ENCODE measurements at regions not wholly inside any gene's neighbourhood (a gene's known extent, or its start where the extent isn't known, plus 50 kb on each side); places are given as distances from the start of the nearest gene placed in this dataset.
A peak's percentile ranks its signal among the peaks of the same experiment; 100 is the strongest.
"Not testable (repeated sequence)": the region's sequence is repeated elsewhere in the genome, so short reads cannot be mapped to it uniquely, and the experiment has no call there.

DNA sequence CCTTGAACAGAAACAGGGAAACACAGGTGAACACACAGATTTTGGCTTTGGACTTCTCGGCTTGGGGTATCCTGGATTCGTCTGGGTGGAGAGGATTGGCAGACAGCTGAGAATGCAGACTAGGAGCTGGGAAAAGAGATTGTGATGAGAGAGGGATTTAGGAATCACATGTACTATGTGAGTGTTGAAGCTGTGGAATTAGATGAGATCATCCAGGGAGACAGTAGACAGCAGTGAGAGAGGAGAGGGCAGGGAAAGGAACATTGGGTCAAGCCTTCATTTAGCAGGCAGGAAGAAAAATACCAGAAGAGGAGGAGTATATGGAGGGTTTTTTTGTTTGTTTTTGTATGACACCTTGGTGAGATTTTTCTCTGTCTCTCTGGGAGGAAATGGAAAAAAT is 262.1 kb upstream of the TBL1XR1 start:
- intact Hi-C loops (cut with DNase I) = no loop called here
- 69 to 80% (median 79%) methylated on average over 2 of the region's 2 CpGs for WGBS, 4 donors
- peak overlapping the region in 1 of 5 donors; percentile 33 for H3K27ac ChIP-seq

DNA sequence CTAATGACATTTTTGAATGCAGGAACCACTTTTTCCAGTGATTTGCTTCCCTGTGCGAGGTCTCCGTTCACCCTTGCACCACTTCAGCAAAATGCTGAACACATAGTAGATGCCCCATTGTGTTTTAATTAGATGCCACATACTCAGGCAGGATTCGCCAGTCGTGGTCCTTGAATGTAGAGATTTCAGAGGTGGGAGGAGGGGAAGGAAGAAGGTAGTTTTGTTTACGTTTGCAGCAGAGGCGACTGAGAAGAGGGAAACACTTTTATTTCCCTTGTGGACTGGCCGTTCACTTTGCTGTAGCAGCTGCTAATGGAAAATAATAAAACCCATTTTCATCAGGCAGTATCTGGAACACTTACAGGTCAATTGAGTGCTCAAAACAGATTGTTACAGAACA is 262.8 kb upstream of the TBL1XR1 start:
- Histone ChIP-seq H3K27me3 (no peaks in the 10 kb centered on the region), H3K36me3 (replicated peaks in 1 of 2) (no peaks in the 10 kb centered on the region), H3K4me3 (no peak overlapping the region), H3K9me3 (replicated peaks in 1 of 3) (no peaks in the 10 kb centered on the region), H3K4me1 (replicated peaks in 1 of 2) (peaks cover 0 to 28% of the 10 kb centered on the region in 2 donors), H3K27ac (no peak overlapping the region)
- DNase-seq = no peak
- intact Hi-C loops (cut with DNase I) = no loop called here
- 51 to 60% (median 51%) methylated on average over 7 of the region's 7 CpGs for WGBS, 4 donors
- no peak for TF ChIP-seq POLR2A (IDR thresholded peaks at IDR 0.05)
- TF ChIP-seq, protein P1, sequence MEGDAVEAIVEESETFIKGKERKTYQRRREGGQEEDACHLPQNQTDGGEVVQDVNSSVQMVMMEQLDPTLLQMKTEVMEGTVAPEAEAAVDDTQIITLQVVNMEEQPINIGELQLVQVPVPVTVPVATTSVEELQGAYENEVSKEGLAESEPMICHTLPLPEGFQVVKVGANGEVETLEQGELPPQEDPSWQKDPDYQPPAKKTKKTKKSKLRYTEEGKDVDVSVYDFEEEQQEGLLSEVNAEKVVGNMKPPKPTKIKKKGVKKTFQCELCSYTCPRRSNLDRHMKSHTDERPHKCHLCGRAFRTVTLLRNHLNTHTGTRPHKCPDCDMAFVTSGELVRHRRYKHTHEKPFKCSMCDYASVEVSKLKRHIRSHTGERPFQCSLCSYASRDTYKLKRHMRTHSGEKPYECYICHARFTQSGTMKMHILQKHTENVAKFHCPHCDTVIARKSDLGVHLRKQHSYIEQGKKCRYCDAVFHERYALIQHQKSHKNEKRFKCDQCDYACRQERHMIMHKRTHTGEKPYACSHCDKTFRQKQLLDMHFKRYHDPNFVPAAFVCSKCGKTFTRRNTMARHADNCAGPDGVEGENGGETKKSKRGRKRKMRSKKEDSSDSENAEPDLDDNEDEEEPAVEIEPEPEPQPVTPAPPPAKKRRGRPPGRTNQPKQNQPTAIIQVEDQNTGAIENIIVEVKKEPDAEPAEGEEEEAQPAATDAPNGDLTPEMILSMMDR (IDR thresholded peaks at IDR 0.05) = no peak

More for the DNA sequence above, 262.1 kb upstream of the TBL1XR1 start:
- H3K36me3 ChIP-seq (replicated peaks in 1 of 2) = no peaks in the 10 kb centered on the region
- no peaks in the 10 kb centered on the region for H3K27me3 ChIP-seq
- TF ChIP-seq, protein P1 (IDR thresholded peaks at IDR 0.05) = no peak
- TF ChIP-seq POLR2A (IDR thresholded peaks at IDR 0.05) = no peak
- no peak overlapping the region for H3K4me3 ChIP-seq
- H3K9me3 ChIP-seq (replicated peaks in 1 of 3) = no peaks in the 10 kb centered on the region
- no peak for DNase-seq
- peaks cover 0 to 22% of the 10 kb centered on the region in 2 donors for H3K4me1 ChIP-seq (replicated peaks in 1 of 2)

DNA sequence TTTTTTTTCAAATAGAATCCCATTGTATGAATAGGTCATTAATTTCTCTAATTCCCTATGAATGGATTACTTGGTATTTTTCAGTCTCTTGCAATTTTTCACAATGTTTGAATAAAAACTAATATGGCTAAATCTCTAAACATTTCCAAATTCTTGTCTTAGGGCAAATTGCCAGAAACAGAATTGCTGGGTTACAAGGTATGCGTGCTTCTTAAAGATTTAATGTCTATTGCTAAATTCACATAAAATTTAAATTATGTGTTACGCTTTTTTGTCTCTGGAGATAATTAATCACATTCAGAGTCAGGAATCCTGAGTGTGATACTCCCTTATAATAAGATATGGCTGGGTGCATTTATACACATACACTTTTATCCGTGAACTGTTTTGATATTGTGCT is 264.5 kb upstream of the TBL1XR1 start:
- no peak overlapping the region for H3K27ac ChIP-seq
- TF ChIP-seq, protein P1 (IDR thresholded peaks at IDR 0.05) = no peak
- no peak for TF ChIP-seq POLR2A (IDR thresholded peaks at IDR 0.05)
- 96 to 100% (median 98%) methylated on average over 3 of the region's 3 CpGs for WGBS, 4 donors
- H3K9me3 ChIP-seq (replicated peaks in 1 of 3) = no peaks in the 10 kb centered on the region
- H3K36me3 ChIP-seq (replicated peaks in 1 of 2) = no peaks in the 10 kb centered on the region
- peaks cover 0 to 28% of the 10 kb centered on the region in 2 donors for H3K4me1 ChIP-seq (replicated peaks in 1 of 2)
- H3K27me3 ChIP-seq = no peaks in the 10 kb centered on the region
- H3K4me3 ChIP-seq = no peak overlapping the region
- no peak for DNase-seq
- intact Hi-C loops (cut with DNase I) = no loop called here

DNA sequence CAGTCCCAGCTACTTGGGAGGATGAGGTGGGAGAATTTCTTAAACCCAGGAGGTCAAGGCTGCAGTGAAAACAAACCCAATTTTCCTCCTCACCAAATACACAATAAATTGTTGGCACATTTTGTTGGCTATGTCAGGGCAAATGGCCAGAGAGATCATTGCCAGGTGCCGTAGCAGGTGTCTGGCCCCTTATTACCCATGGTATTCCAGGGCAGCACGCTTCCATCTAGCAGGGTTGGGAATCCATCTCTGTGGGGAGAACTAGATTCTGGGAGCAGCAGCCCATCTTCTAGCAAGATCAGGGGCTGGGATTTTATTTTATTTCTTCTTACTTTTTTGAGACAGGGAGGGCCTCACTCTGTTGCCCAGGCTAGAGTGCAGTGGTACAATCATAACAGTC is 266.1 kb upstream of the TBL1XR1 start:
- H3K27ac ChIP-seq; intact Hi-C loops (cut with DNase I): not testable (repeated sequence)

DNA sequence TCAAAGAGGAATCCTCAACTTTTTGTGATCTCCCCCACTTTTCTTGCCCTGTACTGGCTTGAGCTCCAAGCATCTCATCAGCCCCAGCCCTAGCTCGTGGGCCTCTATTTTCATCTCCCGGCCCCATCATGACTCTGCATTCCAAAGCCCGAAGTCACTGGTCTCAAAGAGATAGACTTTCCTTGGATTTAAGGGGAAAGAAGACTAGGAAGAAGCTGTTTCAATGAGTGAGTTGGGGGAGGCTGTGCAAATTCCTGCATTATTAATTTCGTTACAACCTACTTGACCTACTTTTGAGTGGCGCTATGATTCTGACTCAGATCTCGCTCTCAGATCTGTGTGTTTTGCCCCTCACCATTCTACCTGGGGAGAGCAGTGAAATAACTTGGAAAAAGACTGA is 266.6 kb upstream of the TBL1XR1 start:
- WGBS, 4 donors = 44 to 54% (median 46%) methylated on average over 6 of the region's 6 CpGs
- DNase-seq = no peak
- no peaks in the 10 kb centered on the region for H3K9me3 ChIP-seq (replicated peaks in 1 of 3)
- H3K36me3 ChIP-seq (replicated peaks in 1 of 2) = no peaks in the 10 kb centered on the region
- H3K27me3 ChIP-seq = no peaks in the 10 kb centered on the region
- H3K27ac ChIP-seq = peak overlapping the region in 1 of 5 donors; percentile 12
- TF ChIP-seq, protein P1 (IDR thresholded peaks at IDR 0.05) = no peak
- TF ChIP-seq POLR2A (IDR thresholded peaks at IDR 0.05) = no peak
- H3K4me3 ChIP-seq = no peak overlapping the region
- intact Hi-C loops (cut with DNase I) = no loop called here
- peaks cover 0 to 28% of the 10 kb centered on the region in 2 donors for H3K4me1 ChIP-seq (replicated peaks in 1 of 2)

More for the DNA sequence above, 266.1 kb upstream of the TBL1XR1 start:
- H3K27me3 ChIP-seq; DNase-seq; H3K36me3 ChIP-seq (replicated peaks in 1 of 2); H3K9me3 ChIP-seq (replicated peaks in 1 of 3); H3K4me3 ChIP-seq: not testable (repeated sequence)
- WGBS, 4 donors = 89 to 94% (median 93%) methylated on average over 2 of the region's 2 CpGs
- H3K4me1 ChIP-seq (replicated peaks in 1 of 2) = peaks cover 0 to 28% of the 10 kb centered on the region in 2 donors

Data from adrenal gland (tissue), 9 donors.